HG03460 (cell line): ENCODE measurements at regions not wholly inside any gene's neighbourhood (a gene's known extent, or its start where the extent isn't known, plus 50 kb on each side); places are given as distances from the start of the nearest gene placed in this dataset.

Experiments
- ATAC-seq: cut with Tn5 transposase; IDR thresholded peaks from one replicate; pipeline ENCODE4 v1.9.1; 2021; ENCODE audit not compliant: unreplicated experiment

GRCh38 chr5:61683926-61684325 is 351.9 kb downstream of the ZSWIM6 start:
- ATAC-seq, result no peak

DNA sequence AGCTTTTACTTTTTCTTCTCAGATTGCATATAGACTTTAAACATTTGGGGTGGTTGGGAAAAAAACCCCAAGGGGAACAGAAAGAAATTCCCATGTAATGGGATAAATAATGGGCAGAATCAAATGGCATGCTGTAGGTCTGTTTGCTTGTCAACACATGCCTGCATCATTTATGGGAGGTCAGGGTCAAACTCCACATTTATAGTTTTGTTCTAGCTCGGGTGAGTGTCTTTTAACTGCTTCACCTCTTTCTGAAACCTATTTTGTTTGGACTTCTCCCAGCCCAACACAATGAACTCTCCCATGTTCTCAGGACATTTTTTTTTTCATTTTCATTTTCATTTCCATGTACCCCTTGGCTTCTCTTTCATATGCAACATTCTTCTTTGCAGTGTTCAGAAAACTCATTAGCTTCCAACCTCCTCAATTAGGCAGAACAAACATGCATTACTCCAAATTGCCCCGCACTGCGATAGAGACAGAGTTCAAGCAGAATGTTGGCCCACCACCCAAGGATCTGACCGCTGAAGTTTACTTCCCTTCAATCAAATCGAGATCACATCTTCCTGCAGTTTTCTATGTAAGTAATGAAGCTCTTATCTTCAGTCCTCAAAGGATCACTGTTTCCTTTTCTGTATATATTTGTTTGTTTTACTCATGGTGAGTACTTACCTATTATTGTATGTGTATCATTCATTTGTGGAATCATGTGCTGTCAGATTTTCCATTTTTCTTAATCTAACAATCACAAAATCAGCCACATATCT is 354.6 kb downstream of the ZSWIM6 start:
- no peak for ATAC-seq

DNA sequence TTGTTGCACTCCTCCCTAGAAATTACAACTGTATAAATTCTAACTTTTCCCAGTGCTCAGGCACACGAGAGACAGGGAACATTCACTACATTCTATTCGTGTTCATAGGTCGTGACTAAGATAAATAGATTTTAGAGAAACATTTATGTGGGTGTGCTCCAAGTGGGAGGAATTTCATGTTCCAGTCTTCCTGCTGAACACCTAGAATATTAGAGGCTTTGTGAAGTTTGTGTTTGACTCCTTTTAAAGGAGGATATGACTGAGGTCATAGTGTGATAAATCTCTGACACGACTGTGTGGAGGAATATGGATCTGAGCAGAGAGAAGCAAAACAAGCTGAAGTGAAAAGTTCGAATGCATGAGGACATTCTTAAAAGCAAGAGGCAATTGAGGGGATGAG is 355.3 kb downstream of the ZSWIM6 start:
- no peak for ATAC-seq

- ATAC-seq, result no peak
Observed at GRCh38 chr5:61689153-61689846, 357.2 kb downstream of the ZSWIM6 start.

DNA sequence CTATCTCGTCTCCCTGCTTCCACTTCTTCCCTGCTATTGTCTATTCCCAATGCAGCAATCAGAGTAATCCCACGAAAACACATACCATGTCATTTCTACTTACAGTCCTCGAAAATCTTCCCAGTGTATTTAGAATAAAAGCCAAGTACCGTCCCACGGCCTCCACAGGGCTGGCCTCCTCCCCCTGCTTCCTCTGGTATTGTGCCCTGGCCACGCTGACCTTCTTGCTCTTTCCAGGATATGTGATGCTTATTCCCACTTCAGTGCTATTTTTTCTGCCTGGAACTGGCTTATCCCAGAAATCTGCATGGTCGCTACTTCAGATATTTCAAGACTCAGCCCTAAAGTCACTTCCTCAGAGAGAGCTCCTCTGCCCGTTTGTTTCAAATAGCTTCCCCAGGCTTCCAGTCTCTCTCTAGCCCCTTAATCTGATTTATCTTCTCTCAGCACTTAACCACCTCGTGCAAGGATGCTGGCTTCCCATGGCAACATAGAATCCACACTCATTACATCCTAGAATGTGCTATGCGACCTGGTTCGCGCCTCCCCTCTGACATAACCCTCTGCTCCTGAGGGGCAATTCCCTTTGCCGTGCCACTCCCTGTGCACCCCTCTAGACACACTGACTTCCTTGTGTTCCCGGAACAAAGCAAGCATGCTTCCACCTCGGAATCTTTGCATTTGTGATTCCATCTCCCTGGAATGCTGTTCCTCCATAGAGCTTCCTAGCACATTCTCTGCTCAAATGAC is 365.9 kb downstream of the ZSWIM6 start:
- no peak for ATAC-seq

DNA sequence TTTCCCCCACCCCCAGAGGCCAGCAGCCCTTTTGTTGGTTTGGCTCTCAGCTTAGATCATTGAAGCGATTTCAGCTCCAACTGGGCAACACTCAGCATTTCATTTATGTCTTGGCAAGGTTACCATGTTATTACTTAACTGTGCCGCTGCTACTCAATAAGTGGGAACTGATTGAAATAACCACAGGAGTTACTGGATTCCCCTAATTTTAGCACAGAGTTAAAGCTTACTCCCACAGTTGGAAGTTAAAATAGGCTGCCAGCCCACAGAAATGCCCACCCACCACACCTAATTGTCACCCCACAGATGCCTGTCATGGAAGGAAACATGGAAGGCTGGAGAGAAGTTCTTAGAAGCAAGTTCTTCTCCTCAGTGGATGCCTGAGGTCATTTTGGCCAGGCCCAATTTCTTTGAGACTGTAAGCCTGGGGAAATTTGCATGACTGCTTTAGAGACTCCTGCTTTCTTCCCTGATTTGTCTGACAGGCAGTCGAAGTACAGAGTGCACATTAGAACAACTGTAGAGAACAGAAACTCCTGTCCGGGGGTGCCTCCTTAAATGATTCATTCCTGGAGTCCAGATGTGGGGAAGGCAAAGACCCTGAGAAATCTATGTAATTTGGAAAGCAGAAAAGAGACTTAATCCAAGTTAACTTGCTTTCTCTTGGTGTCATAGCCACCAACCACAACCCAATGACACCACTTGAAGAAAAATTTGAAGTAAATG is 370.0 kb downstream of the ZSWIM6 start:
- peak; percentile 64 for ATAC-seq

DNA sequence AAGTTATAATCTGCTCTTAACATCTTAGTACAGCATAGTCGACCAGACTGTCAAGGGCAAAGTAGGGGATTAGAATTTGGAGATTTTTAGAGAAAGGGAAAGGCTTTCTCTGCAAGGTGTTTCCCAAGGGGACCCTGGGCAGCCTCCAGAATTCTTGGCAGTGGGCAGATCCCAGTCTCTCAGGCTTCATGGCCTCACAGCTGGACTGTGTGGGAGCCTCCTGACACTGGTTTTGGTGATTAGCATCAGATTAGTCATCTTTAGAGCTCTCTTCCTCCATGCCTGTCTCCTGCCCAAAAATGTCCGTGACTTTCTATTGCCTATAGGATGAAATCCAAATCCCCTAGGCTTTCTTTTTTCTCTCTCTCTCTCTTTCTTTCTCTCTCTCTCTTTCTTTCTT is 370.7 kb downstream of the ZSWIM6 start:
- ATAC-seq, result peak; percentile 8

GRCh38 chr5:61704289-61704688 is 372.2 kb downstream of the ZSWIM6 start:
- ATAC-seq, result no peak

- no peak for ATAC-seq
Observed at GRCh38 chr5:61706751-61707150, 374.7 kb downstream of the ZSWIM6 start.

- ATAC-seq, result no peak
Observed at GRCh38 chr5:61719124-61719523, 387.1 kb downstream of the ZSWIM6 start.

DNA sequence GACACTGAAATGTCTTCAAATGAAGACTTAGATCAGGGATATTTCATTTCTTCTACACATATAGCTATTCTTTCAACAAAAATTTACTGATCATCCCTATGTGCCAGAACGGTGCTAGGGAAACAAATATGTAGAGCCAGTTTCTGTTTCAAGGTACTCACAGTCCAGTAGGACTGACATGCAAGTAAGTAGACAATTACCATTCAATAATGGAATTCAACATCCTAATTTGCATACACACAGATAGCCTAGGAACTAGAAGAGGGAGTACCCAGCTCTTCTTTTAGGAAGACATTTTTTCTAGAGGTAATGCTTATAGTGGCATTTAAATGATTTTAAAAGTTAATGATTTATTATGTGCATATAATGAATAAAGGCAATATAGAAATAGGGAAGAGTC is 388.8 kb downstream of the ZSWIM6 start:
- ATAC-seq, result no peak

- no peak for ATAC-seq
Observed at GRCh38 chr5:61724102-61724501, 392.0 kb downstream of the ZSWIM6 start.

DNA sequence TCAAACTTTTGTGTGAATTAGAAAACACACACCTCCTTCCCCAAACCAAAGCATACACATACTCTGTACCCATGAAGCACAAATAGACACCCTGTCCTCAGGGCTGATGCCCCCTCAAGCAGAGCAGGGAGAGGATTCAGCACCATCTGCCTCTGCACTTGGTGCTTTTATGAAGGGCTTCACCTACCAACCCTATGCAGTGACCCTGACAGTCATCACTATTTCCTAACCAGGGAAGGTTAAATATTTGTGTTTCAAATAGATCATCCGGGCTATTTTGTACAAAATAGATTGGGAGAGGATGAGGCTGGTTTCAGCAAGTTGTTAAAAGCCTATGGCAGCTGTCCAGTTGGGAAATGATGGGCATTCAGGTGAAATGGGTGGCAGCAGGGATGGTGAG is 396.2 kb downstream of the ZSWIM6 start:
- ATAC-seq, result no peak

DNA sequence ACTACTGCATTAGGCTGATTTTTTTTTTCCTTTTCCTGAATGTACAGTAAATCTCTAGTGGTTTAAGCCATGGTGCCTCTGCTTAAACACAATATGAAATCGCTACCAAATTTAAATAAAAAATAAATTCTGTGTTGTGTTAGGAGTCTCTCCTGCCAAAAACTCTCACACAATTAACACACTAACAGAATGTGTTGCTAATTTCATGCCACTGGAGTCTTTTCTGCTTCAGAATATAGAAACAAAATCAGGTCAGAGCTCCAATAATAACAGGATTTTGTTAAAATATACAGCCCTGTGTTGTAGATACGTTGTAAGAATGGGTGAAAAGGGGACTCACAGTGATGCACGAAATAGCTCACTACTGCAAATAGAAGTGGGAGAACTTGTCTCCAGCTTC is 398.8 kb downstream of the ZSWIM6 start:
- no peak for ATAC-seq

DNA sequence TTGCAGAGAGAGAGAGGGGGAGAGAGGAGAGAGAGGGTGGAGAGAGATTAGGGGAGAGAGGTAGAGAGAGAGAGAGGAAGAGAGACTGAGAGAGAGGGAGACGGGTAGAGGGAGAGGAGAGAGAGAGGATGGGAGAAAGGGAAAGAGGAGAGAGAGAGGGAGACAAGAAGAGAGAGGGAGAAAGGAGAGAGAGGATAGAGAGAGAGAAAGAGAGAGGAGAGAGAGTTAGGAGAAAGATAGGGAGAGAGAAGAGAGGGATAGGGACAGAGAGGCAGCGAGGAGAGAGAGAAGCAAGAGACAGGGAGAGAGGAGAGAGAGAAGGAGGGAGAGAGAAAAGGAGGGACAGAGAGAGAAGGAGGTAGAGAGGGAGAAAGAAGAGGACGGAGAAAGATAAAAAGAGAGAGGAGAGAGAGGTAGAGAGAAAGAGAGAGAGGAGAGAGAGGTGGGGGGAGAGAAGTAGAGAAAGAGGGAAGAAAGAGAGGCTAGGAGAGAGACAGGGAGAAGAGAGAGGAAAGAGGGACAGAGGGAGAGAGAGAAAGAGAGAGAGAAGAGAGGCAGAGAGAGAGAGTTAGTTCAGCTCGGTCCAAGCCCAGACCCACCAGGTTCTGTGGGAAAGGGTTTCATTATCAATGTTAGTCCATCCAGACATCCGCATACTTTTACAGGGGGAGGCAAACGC is 399.3 kb downstream of the ZSWIM6 start:
- no peak for ATAC-seq

DNA sequence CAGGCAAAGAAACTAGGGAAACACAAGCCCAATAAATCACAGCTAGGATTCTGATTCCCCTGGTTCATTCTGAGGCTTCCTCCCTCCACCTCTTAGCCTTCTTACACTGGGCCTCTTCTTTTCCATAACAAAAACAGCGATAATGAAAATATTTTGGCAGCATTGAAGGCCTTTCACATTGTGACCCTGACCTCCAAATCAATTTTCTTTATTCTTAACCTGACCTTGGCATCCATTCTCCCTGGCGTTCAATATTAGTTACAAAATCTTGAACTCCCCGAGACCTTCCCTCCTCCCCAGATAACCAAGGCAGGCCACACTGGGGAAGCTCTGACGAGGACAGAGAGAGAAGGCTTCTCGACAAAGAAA is 399.9 kb downstream of the ZSWIM6 start:
- no peak for ATAC-seq

DNA sequence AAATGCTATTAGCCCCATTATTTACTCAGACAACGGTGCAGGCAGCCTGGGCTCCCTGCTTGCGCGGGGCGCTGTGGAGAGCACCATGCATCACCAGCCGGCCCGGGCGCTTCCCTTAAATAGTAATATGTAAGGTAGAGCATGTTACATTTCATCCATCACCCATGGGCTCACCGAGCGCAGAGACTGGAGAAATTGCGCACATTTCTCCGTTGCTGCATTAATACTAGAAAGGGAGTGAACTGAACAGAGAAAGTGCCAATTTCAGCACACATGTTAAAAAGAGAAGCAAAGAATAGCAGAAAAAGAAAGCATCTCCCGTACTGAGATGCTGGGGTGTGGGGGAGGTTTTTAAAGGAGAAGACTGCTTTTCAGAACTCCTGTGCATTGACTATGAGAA is 400.3 kb downstream of the ZSWIM6 start:
- no peak for ATAC-seq

- no peak for ATAC-seq
Observed at GRCh38 chr5:61732796-61733195, 400.7 kb downstream of the ZSWIM6 start.

- ATAC-seq, result no peak
Observed at GRCh38 chr5:61734001-61734400, 401.9 kb downstream of the ZSWIM6 start.

DNA sequence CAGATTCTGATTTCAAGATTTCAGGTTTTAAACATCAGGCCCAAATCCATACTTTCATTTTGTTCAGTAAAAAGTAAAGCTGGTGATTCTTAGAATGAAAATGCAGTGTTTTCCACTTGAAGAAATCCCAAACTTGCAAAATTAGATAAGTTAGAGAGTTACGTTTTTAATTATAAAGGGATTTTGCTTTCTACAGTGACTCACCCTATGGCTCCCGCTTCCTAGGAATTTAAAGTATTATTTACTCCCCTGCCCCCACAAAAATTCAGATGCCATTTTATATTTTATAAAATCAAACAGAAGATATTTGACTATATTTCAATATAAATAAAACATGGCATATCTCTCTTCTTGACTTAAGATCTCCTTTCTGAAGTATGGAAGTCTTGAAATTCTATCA is 402.9 kb downstream of the ZSWIM6 start:
- ATAC-seq, result no peak

- no peak for ATAC-seq
Observed at GRCh38 chr5:61735531-61735930, 403.5 kb downstream of the ZSWIM6 start.
